ENCODE measurements at regions not wholly inside any gene's neighbourhood (a gene's known extent, or its start where the extent isn't known, plus 50 kb on each side); places are given as distances from the start of the nearest gene placed in this dataset.
A peak's percentile ranks its signal among the peaks of the same experiment; 100 is the strongest.
"Not testable (repeated sequence)": the region's sequence is repeated elsewhere in the genome, so short reads cannot be mapped to it uniquely, and the experiment has no call there.

DNA sequence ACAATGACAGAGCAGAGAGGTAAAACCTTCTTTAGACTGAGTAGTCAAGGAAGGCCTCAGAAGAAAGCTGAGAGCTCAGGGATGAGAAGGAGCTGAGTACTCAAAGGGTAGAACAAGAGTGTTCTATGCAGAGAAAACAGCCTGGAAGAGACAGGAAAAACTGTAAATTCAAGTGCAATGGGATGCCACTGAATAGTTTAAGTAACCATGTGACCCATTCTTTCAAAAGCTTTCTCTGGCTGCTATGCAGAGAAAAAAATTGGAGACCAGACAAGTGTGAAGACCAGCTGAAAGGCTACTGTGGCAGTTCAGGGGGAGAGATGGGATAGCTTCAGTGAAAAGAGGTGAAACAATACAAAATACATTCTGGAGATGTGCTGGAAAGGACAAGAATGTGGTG is 61.3 kb upstream of the RNF38 start:
- DNase-seq, result peak; percentile 6

DNA sequence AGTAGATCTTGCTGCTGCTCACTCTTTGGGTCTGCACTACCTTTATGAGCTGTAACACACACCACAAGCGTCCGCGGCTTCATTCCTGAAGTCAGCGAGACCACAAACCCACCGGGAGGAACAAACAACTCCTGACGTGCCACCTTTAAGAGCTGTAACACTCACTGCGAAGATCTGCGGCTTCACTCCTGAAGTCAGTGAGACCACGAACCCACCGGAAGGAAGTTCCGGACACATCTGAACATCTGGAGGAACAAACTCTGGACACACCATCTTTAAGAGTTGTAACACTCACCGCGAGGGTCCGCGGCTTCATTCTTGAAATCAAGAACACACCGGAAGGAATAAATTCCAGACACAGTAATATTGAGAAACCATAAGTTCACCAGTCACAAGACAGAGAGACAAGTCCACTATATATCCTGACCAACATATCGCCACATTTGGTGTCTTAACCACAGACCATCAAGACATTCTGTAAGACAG is 58.4 kb upstream of the RNF38 start:
- DNase-seq, result not testable (repeated sequence)

DNA sequence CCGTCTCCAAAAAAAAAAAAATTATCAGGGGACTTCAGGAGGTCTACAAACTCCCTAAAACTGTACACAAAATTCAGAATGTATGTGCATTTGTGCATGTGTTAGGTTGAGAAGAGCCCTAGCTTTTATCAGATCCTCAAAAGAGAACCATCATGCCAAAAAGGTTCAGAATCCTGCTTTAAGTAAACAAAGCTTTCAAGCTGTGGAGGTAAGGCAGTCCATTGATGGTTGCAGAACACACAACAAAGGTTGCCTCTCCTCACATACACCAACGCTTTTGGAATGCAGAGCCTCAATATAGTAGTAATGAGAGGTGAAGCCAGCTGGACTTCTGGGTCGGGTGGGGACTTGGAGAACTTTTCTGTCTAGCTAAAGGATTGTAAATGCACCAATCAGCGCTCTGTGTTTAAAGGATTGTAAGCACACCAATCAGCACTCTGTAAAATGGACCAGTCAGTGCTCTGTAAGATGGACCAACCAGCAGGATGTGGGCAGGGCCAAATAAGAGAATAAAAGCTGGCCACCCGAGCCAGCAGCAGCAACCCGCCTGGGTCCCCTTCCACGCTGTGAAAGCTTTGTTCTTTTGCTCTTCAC is 57.9 kb upstream of the RNF38 start:
- no peak for DNase-seq

DNA sequence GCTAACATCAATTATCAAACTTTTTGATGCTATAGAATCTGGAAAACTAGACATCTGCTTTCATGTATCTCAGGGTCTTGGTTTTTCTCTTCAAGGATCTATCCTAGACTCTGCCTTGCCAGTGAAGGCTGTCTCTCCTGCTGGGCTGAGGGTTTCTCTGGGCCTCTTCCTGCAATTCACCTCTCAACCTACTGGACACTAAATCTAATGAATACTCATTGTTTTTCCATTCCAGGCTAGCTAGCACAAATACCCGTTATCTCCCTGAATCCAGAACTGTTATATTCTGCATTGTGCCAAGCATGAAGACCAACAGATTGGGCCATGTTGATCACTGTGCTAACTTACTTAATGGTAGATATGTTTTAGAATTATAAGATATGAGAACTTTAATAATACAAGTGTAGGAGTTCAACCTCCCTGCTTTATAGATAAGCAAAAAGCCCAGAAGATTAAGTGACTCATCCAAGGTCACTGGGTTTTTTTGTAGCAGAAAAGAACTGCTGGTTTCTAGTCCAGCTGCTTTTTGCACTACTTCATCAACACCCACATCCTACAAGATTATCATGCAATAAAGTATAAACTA is 56.5 kb upstream of the RNF38 start:
- DNase-seq, result no peak

DNA sequence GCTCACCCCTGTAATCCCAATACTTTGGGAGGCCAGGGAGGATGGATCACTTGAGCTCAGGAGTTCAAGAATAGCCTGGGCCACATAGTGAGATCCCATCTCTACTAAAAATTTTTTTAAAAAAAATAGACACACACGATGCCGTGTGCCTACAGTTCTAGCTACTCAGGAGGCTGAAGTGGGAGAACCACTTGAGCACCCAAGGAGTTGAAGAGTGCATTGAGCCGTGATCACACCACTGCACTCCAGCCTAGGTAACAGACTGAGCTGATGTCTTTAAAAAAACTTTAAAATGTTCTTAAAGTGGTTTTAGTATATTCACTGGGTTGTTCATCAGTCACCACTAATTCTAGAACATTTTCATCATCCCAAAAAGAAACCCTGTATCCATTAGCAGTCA is 51.9 kb upstream of the RNF38 start:
- DNase-seq, result no peak

DNA sequence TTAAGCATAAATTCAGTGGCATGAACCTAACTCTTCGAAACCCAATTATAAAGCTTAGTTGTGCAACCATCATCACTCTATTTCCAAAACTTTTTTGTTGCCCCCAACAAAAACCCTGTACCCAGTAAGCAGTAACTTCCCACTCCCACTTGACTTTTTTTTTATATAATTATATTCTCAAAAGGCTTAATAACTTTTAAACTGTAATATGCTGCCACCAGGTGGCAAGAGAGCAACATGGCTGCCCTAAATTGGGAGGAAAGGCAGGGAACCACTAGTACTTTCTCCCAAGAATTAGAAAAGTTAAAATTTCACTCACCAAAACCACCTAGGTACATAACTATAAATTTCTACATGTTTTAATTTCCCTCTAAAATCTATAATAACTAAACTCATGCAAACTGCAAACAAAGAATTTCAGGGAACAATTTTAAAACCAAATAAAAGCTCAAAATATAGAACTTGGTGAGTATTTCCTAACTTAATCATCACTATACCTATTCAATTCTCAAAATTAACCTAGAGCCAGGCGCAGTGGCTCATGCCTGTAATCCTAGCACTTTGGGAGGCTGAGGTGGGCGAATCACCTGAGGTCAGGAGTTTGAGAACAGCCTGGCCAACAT is 50.2 kb upstream of the RNF38 start:
- DNase-seq, result peak; percentile 48

Measured in fibroblast of upper back skin (primary cell).